PC-3 (cell line): ENCODE measurements at regions not wholly inside any gene's neighbourhood (a gene's known extent, or its start where the extent isn't known, plus 50 kb on each side); places are given as distances from the start of the nearest gene placed in this dataset.

Source experiments
- ATAC-seq: fragments of 200-7000 bp; cut with Tn5 transposase; 2 replicates; pipeline ENCODE4 v1.9.1; 2020; ENCODE audit warnings: mild to moderate bottlenecking, moderate library complexity
- BruUV-seq: library from RNA; stranded (reverse); fragments of 400-500 nt; replicated peaks from 2 replicates; lab custom pipeline; 2021; lab: Mats Ljungman, UMichigan
- CTCF ChIA-PET: fragments of 300-600 bp; sonication (Branson Sonifier 250); formaldehyde crosslinking; loops from one replicate; lab custom pipeline; 2022; ENCODE audit warnings: antibody characterized with exemption; lab: Charles Lee
- POLR2A ChIA-PET: fragments of 300-600 bp; sonication (Branson Sonifier 250); formaldehyde crosslinking; loops from one replicate; lab custom pipeline; 2022; ENCODE audit warnings: antibody characterized with exemption; ENCODE audit not compliant: unreplicated experiment; lab: Charles Lee
- DNase-seq: peaks from one replicate; pipeline ENCODE4 v3.0.0-alpha.2; 2015
- H2AFZ ChIP-seq: fragments of 300-600 bp; sonication (generic); 2 replicates; pipeline ENCODE4 v1.6.0; 2016; ENCODE audit warnings: antibody characterized with exemption, low read length
- H3F3A ChIP-seq: fragments of 300-600 bp; sonication (generic); one replicate; pipeline ENCODE4 v1.6.0; 2017; ENCODE audit warnings: antibody characterized with exemption, low read length, control low read depth, mild to moderate bottlenecking; ENCODE audit not compliant: unreplicated experiment
- H3K27ac ChIP-seq: fragments of 300-600 bp; sonication (generic); 2 replicates; pipeline ENCODE4 v1.5.1; 2016; ENCODE audit warnings: mild to moderate bottlenecking, low read length
- H3K27me3 ChIP-seq: fragments of 300-600 bp; sonication (generic); 2 replicates; pipeline ENCODE4 v1.6.1; 2016; ENCODE audit warnings: low read length, mixed read lengths
- H3K36me3 ChIP-seq: fragments of 300-600 bp; sonication (generic); 2 replicates; pipeline ENCODE4 v1.6.1; 2016; ENCODE audit warnings: low read depth, mixed run types, low read length, mixed read lengths
- H3K4me1 ChIP-seq: fragments of 300-600 bp; sonication (generic); 2 replicates; pipeline ENCODE4 v1.5.1; 2016; ENCODE audit warnings: low read length; ENCODE audit not compliant: insufficient read depth
- H3K4me2 ChIP-seq: fragments of 300-600 bp; sonication (generic); 2 replicates; pipeline ENCODE4 v1.6.0; 2016; ENCODE audit warnings: low read length
- H3K4me3 ChIP-seq: fragments of 300-600 bp; sonication (generic); 2 replicates; pipeline ENCODE4 v1.5.1; 2016; ENCODE audit warnings: mild to moderate bottlenecking, low read length, mixed read lengths
- H3K79me2 ChIP-seq: fragments of 300-600 bp; sonication (generic); 2 replicates; pipeline ENCODE4 v1.6.1; 2017; ENCODE audit warnings: low read length, mixed read lengths
- H3K9ac ChIP-seq: fragments of 300-600 bp; sonication (generic); 2 replicates; pipeline ENCODE4 v1.6.0; 2016; ENCODE audit warnings: mild to moderate bottlenecking, low read length
- H3K9me2 ChIP-seq: fragments of 300-600 bp; sonication (generic); replicated peaks from 2 replicates; pipeline ENCODE4 v1.6.1; 2016; ENCODE audit warnings: mixed run types, low read length, mixed read lengths
- H3K9me3 ChIP-seq: fragments of 300-600 bp; sonication (generic); 2 replicates; pipeline ENCODE4 v1.6.1; 2016; ENCODE audit warnings: low read length, mixed read lengths
- H4K20me1 ChIP-seq: fragments of 300-600 bp; sonication (generic); 2 replicates; pipeline ENCODE4 v1.6.1; 2016; ENCODE audit warnings: low read length, mixed read lengths
- CTCF ChIP-seq: fragments of 300-600 bp; sonication (generic); conservative IDR thresholded peaks from 2 replicates; pipeline ENCODE4 v1.5.1; 2017; ENCODE audit warnings: antibody characterized with exemption, low read depth, mild to moderate bottlenecking, low read length
- EZH2 ChIP-seq: fragments of 300-600 bp; sonication (generic); IDR thresholded peaks from one replicate; pipeline ENCODE4 v1.6.1; 2017; ENCODE audit warnings: antibody characterized with exemption, mild to moderate bottlenecking, low read length; ENCODE audit not compliant: unreplicated experiment
- EZH2phosphoT487 ChIP-seq: fragments of 300-600 bp; sonication (generic); IDR thresholded peaks from 2 replicates; pipeline ENCODE4 v1.6.1; 2018; ENCODE audit warnings: mild to moderate bottlenecking, antibody characterized with exemption, low read length, borderline replicate concordance
- intact Hi-C: fragments of 100-400 bp; cut with micrococcal nuclease; formaldehyde crosslinking; loops from 2 replicates; pipeline ENCODE4 v1.9.0; 2023

- H4K20me1 ChIP-seq, result no peaks in the 10 kb centered on the region
- H3K4me3 ChIP-seq, result no peak overlapping the region
- H3F3A ChIP-seq, result no peaks in the 10 kb centered on the region
- H3K4me2 ChIP-seq, result no peak overlapping the region
- H3K9ac ChIP-seq, result no peak overlapping the region
- H3K9me2 ChIP-seq, result no peaks in the 10 kb centered on the region
- TF ChIP-seq EZH2 (no peak), EZH2phosphoT487 (no peak), CTCF (no peak)
- ATAC-seq (no peak), DNase-seq (no peak)
- H2AFZ ChIP-seq, result no peak overlapping the region
- H3K27ac ChIP-seq, result no peak overlapping the region
- H3K27me3 ChIP-seq, result peaks cover 54% of the 10 kb centered on the region
- H3K36me3 ChIP-seq, result no peaks in the 10 kb centered on the region
- intact Hi-C loops, result no loop called here
- H3K79me2 ChIP-seq, result no peaks in the 10 kb centered on the region
- POLR2A ChIA-PET, result interaction anchor here (0.5 to 0.7 kb wide), 2 partner anchors 8 to 9 kb away, joined by 3 to 4 read pairs; no protein-coding TSS in a partner anchor
- no peaks in the 10 kb centered on the region for H3K4me1 ChIP-seq
- H3K9me3 ChIP-seq, result no peaks in the 10 kb centered on the region
- BruUV-seq, result no TSS peak
- CTCF ChIA-PET, result no interaction called here
Observed at GRCh38 chr1:63069214-63069613, 253.2 kb upstream of the FOXD3 start.

GRCh38 chr1:63073309-63074306 is 248.8 kb upstream of the FOXD3 start:
- POLR2A ChIA-PET, result no interaction called here
- Histone ChIP-seq H3K27ac (no peak overlapping the region), H3K9me2 (no peaks in the 10 kb centered on the region), H3K4me1 (no peaks in the 10 kb centered on the region), H3K9ac (no peak overlapping the region), H3K36me3 (no peaks in the 10 kb centered on the region), H3K9me3 (no peaks in the 10 kb centered on the region), H3K27me3 (peaks cover 74% of the 10 kb centered on the region), H3K4me3 (no peak overlapping the region), H2AFZ (no peak overlapping the region), H3F3A (no peaks in the 10 kb centered on the region), H3K79me2 (no peaks in the 10 kb centered on the region), H4K20me1 (no peaks in the 10 kb centered on the region), H3K4me2 (no peak overlapping the region)
- CTCF ChIA-PET, result no interaction called here
- TF ChIP-seq EZH2, result no peak
- intact Hi-C loops, result no loop called here
- no TSS peak for BruUV-seq
- no peak for DNase-seq
- no peak for ATAC-seq

GRCh38 chr1:63074321-63074720 is 248.0 kb upstream of the FOXD3 start:
- H3K9ac ChIP-seq, result no peak overlapping the region
- no peaks in the 10 kb centered on the region for H4K20me1 ChIP-seq
- ATAC-seq (no peak), DNase-seq (no peak)
- peaks cover 80% of the 10 kb centered on the region for H3K27me3 ChIP-seq
- H3K4me3 ChIP-seq, result no peak overlapping the region
- H3K36me3 ChIP-seq, result no peaks in the 10 kb centered on the region
- BruUV-seq, result no TSS peak
- ChIA-PET POLR2A (no interaction called here), CTCF (no interaction called here)
- no peak overlapping the region for H3K27ac ChIP-seq
- intact Hi-C loops, result no loop called here
- H3K9me2 ChIP-seq, result no peaks in the 10 kb centered on the region
- no peaks in the 10 kb centered on the region for H3K79me2 ChIP-seq
- H3K9me3 ChIP-seq, result no peaks in the 10 kb centered on the region
- no peaks in the 10 kb centered on the region for H3K4me1 ChIP-seq
- no peak for TF ChIP-seq CTCF
- H3K4me2 ChIP-seq, result no peak overlapping the region
- no peaks in the 10 kb centered on the region for H3F3A ChIP-seq
- H2AFZ ChIP-seq, result no peak overlapping the region
